ENCODE measurements at regions not wholly inside any gene's neighbourhood (a gene's known extent, or its start where the extent isn't known, plus 50 kb on each side); places are given as distances from the start of the nearest gene placed in this dataset.

DNA sequence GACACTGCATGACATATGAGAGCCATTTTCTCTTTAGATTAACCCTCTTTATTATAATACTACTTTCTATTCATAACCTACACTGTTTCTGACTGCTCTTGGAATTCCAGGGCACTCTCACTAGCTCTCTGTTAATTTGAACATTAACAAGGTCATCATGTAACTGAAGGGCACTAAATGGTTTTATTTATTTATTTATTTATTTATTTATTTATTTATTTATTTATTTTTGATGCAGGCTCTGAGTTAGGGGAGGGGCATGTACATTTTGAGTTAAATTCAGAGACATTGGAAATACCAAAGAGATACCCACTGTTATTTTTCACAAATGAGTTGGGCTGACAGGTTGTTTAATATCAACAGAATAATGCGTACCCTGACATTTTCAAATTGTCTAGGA lies 1038.7 kb upstream of the NRXN1 start:
- TF ChIP-seq CTCF (IDR thresholded peaks at IDR 0.05), result no peak
- ATAC-seq (ENCODE audit: low FRiP score), result no peak
- no peak for DNase-seq (ENCODE audit: low spot score)

GRCh38 chr2:52064234-52064633 lies 1032.3 kb upstream of the NRXN1 start:
- no peak for DNase-seq (ENCODE audit: low spot score)
- ATAC-seq (ENCODE audit: low FRiP score), result no peak
- no peak for TF ChIP-seq CTCF (IDR thresholded peaks at IDR 0.05)

- TF ChIP-seq CTCF (IDR thresholded peaks at IDR 0.05), result no peak
- ATAC-seq (ENCODE audit: low FRiP score) (no peak), DNase-seq (ENCODE audit: low spot score) (no peak)
These were observed 1022.9 kb upstream of the NRXN1 start for GRCh38 chr2:52054824-52055223.

DNA sequence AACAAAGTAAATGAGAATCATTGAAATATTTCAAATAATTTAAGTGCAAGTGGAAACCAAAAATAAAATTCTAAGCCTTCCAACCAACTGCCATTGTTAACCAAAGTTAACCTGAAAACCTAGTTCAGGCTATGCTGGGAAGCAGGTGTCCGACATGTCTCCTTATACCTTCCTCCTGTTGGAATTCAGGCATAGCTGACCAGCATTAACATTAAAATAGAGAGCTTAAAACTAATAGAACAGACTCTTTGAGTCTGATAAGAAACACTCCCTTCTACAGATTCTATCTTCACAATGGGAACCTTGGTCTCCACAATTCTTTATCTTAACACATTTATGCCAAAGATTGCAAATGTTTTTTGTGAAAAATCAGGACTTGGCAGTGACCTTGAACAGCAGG lies 1004.9 kb upstream of the NRXN1 start:
- ATAC-seq (ENCODE audit: low FRiP score), result no peak
- TF ChIP-seq CTCF (IDR thresholded peaks at IDR 0.05), result no peak
- no peak for DNase-seq (ENCODE audit: low spot score)

- DNase-seq (ENCODE audit: low spot score) (no peak), ATAC-seq (ENCODE audit: low FRiP score) (no peak)
- TF ChIP-seq CTCF (IDR thresholded peaks at IDR 0.05), result no peak
These were observed 1004.1 kb upstream of the NRXN1 start for GRCh38 chr2:52036024-52036423.

DNA sequence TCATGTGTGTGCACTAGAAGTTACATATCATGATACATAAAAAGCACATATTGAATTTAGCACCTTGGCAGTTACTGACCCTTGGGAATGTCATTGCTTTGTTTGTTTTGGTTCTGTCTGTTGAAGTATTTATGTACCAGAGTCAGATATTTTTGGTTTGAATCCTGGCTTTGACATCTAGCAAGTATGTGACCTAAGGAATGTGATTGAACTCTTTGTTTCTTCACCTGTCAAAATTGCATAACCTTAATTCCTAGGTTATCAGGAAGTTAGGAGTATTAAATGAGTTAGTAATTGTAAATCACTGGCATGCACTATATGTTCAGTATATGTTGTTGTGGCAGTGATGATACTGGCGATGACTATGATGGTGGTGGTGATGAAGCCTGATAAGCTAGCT lies 1003.5 kb upstream of the NRXN1 start:
- ATAC-seq (ENCODE audit: low FRiP score), result no peak
- DNase-seq (ENCODE audit: low spot score), result no peak
- TF ChIP-seq CTCF (IDR thresholded peaks at IDR 0.05), result no peak

- ATAC-seq (ENCODE audit: low FRiP score) (no peak), DNase-seq (ENCODE audit: low spot score) (no peak)
- TF ChIP-seq CTCF (IDR thresholded peaks at IDR 0.05), result no peak
These were observed 1002.8 kb upstream of the NRXN1 start for GRCh38 chr2:52034706-52035105.

All from omental fat pad (tissue), 3 donors.